ENCODE measurements at regions not wholly inside any gene's neighbourhood (a gene's known extent, or its start where the extent isn't known, plus 50 kb on each side); places are given as distances from the start of the nearest gene placed in this dataset.

GRCh38 chr1:4115191-4115900 is 215.3 kb upstream of the C1orf174 start:
- no peaks in the 10 kb centered on the region for H3K4me1 Mint-ChIP-seq
- ATAC-seq (no peak), DNase-seq (no peak)
- H3K27me3 Mint-ChIP-seq: peaks cover 27% of the 10 kb centered on the region
- H3K27ac Mint-ChIP-seq: no peak overlapping the region
- H3K9me3 Mint-ChIP-seq: peaks cover 0 to 21% of the 10 kb centered on the region in 2 donors
- H3K4me3 Mint-ChIP-seq: no peak overlapping the region

GRCh38 chr1:4117196-4117595 is 217.1 kb upstream of the C1orf174 start:
- ATAC-seq: no peak
- peaks cover 19% of the 10 kb centered on the region for H3K27me3 Mint-ChIP-seq
- DNase-seq: no peak
- peaks cover 0 to 21% of the 10 kb centered on the region in 2 donors for H3K9me3 Mint-ChIP-seq
- H3K27ac Mint-ChIP-seq: no peak overlapping the region
- no peaks in the 10 kb centered on the region for H3K4me1 Mint-ChIP-seq
- no peak overlapping the region for H3K4me3 Mint-ChIP-seq

GRCh38 chr1:4118746-4119515 is 218.9 kb upstream of the C1orf174 start:
- ATAC-seq: no peak
- H3K4me3 Mint-ChIP-seq: no peak overlapping the region
- H3K9me3 Mint-ChIP-seq: peaks cover 0 to 10% of the 10 kb centered on the region in 2 donors
- H3K27ac Mint-ChIP-seq: peak overlapping the region in 1 of 2 donors; percentile 71
- H3K27me3 Mint-ChIP-seq: peaks cover 19% of the 10 kb centered on the region
- H3K4me1 Mint-ChIP-seq: no peaks in the 10 kb centered on the region
- no peak for DNase-seq

- Mint-ChIP-seq H3K4me3 (no peak overlapping the region), H3K4me1 (no peaks in the 10 kb centered on the region), H3K27me3 (peaks cover 19% of the 10 kb centered on the region), H3K9me3 (peaks cover 0 to 3% of the 10 kb centered on the region in 2 donors), H3K27ac (peak overlapping the region in 1 of 2 donors; percentile 54)
- ATAC-seq (no peak), DNase-seq (no peak)
Observed at GRCh38 chr1:4119516-4120220, 219.6 kb upstream of the C1orf174 start.

- Mint-ChIP-seq H3K4me3 (no peak overlapping the region), H3K27me3 (peaks cover 19% of the 10 kb centered on the region), H3K4me1 (no peaks in the 10 kb centered on the region), H3K9me3 (no peaks in the 10 kb centered on the region), H3K27ac (peak overlapping the region in 1 of 2 donors; percentile 57)
- ATAC-seq (no peak), DNase-seq (no peak)
Observed at GRCh38 chr1:4120557-4121292, 220.7 kb upstream of the C1orf174 start.

- H3K9me3 Mint-ChIP-seq: no peaks in the 10 kb centered on the region
- no peak overlapping the region for H3K4me3 Mint-ChIP-seq
- H3K4me1 Mint-ChIP-seq: no peaks in the 10 kb centered on the region
- ATAC-seq: no peak
- no peak for DNase-seq
- H3K27me3 Mint-ChIP-seq: peaks cover 19% of the 10 kb centered on the region
- no peak overlapping the region for H3K27ac Mint-ChIP-seq
Observed at GRCh38 chr1:4121293-4121684, 221.2 kb upstream of the C1orf174 start.

GRCh38 chr1:4121834-4122512 is 221.9 kb upstream of the C1orf174 start:
- H3K9me3 Mint-ChIP-seq: no peaks in the 10 kb centered on the region
- peaks cover 19% of the 10 kb centered on the region for H3K27me3 Mint-ChIP-seq
- H3K4me3 Mint-ChIP-seq: no peak overlapping the region
- H3K4me1 Mint-ChIP-seq: no peaks in the 10 kb centered on the region
- DNase-seq: no peak
- no peak overlapping the region for H3K27ac Mint-ChIP-seq
- ATAC-seq: no peak

- no peak overlapping the region for H3K4me3 Mint-ChIP-seq
- no peaks in the 10 kb centered on the region for H3K4me1 Mint-ChIP-seq
- DNase-seq (no peak), ATAC-seq (no peak)
- H3K27me3 Mint-ChIP-seq: peaks cover 19% of the 10 kb centered on the region
- H3K27ac Mint-ChIP-seq: no peak overlapping the region
- no peaks in the 10 kb centered on the region for H3K9me3 Mint-ChIP-seq
Observed at GRCh38 chr1:4122513-4123160, 222.6 kb upstream of the C1orf174 start.

GRCh38 chr1:4124631-4125145 is 224.6 kb upstream of the C1orf174 start:
- H3K4me3 Mint-ChIP-seq: no peak overlapping the region
- no peaks in the 10 kb centered on the region for H3K4me1 Mint-ChIP-seq
- ATAC-seq (no peak), DNase-seq (no peak)
- H3K9me3 Mint-ChIP-seq: no peaks in the 10 kb centered on the region
- peaks cover 4% of the 10 kb centered on the region for H3K27me3 Mint-ChIP-seq
- no peak overlapping the region for H3K27ac Mint-ChIP-seq

- ATAC-seq: no peak
- H3K27ac Mint-ChIP-seq: no peak overlapping the region
- H3K4me3 Mint-ChIP-seq: no peak overlapping the region
- H3K4me1 Mint-ChIP-seq: no peaks in the 10 kb centered on the region
- DNase-seq: no peak
- no peaks in the 10 kb centered on the region for H3K27me3 Mint-ChIP-seq
- no peaks in the 10 kb centered on the region for H3K9me3 Mint-ChIP-seq
Observed at GRCh38 chr1:4126251-4126650, 226.2 kb upstream of the C1orf174 start.

- H3K9me3 Mint-ChIP-seq: no peaks in the 10 kb centered on the region
- ATAC-seq (no peak), DNase-seq (no peak)
- H3K27me3 Mint-ChIP-seq: no peaks in the 10 kb centered on the region
- no peaks in the 10 kb centered on the region for H3K4me1 Mint-ChIP-seq
- no peak overlapping the region for H3K4me3 Mint-ChIP-seq
- H3K27ac Mint-ChIP-seq: no peak overlapping the region
Observed at GRCh38 chr1:4126731-4127591, 226.9 kb upstream of the C1orf174 start.

GRCh38 chr1:4127592-4128140 is 227.6 kb upstream of the C1orf174 start:
- ATAC-seq (no peak), DNase-seq (no peak)
- no peaks in the 10 kb centered on the region for H3K9me3 Mint-ChIP-seq
- H3K4me1 Mint-ChIP-seq: no peaks in the 10 kb centered on the region
- no peak overlapping the region for H3K4me3 Mint-ChIP-seq
- H3K27ac Mint-ChIP-seq: no peak overlapping the region
- H3K27me3 Mint-ChIP-seq: no peaks in the 10 kb centered on the region

GRCh38 chr1:4128616-4129015 is 228.5 kb upstream of the C1orf174 start:
- no peak for ATAC-seq
- Mint-ChIP-seq H3K27ac (no peak overlapping the region), H3K4me3 (no peak overlapping the region), H3K4me1 (no peaks in the 10 kb centered on the region), H3K9me3 (no peaks in the 10 kb centered on the region), H3K27me3 (no peaks in the 10 kb centered on the region)
- no peak for DNase-seq
